Mesenchymal stem cell (in vitro differentiated cells and primary cell): ENCODE measurements at regions not wholly inside any gene's neighbourhood (a gene's known extent, or its start where the extent isn't known, plus 50 kb on each side); places are given as distances from the start of the nearest gene placed in this dataset.

Source experiments
- DNase-seq: peaks from one replicate; pipeline ENCODE4 v3.0.0-alpha.2; 2013
- H2AFZ ChIP-seq: one replicate; pipeline ENCODE4 v1.6.1; 2013; ENCODE audit warnings: low read depth, mild to moderate bottlenecking, control low read depth, inconsistent platforms, low read length, moderate library complexity
- H2AK5ac ChIP-seq: 2 replicates; pipeline ENCODE4 v1.6.1; 2013; ENCODE audit warnings: low read length, moderate library complexity, mild to moderate bottlenecking, inconsistent platforms; ENCODE audit not compliant: severe bottlenecking
- H2BK120ac ChIP-seq: one replicate; pipeline ENCODE4 v1.6.1; 2013; ENCODE audit warnings: low read depth, mild to moderate bottlenecking, inconsistent platforms, low read length, moderate library complexity
- H2BK12ac ChIP-seq, 2 experiments: one replicate each; pipeline ENCODE4 v1.6.1; 2013; ENCODE audit warnings: inconsistent platforms in 2 of 2, low read length in 2 of 2, mild to moderate bottlenecking in 2 of 2, moderate library complexity in 2 of 2, control low read depth in 1 of 2
- H2BK15ac ChIP-seq: one replicate; pipeline ENCODE4 v1.6.1; 2013; ENCODE audit warnings: mild to moderate bottlenecking, low read depth, inconsistent platforms; ENCODE audit not compliant: poor library complexity, severe bottlenecking
- H2BK5ac ChIP-seq: 2 replicates; pipeline ENCODE4 v1.6.1; 2013; ENCODE audit warnings: low read depth, mild to moderate bottlenecking, low read length, control low read depth, inconsistent platforms; ENCODE audit not compliant: poor library complexity, severe bottlenecking
- H3K14ac ChIP-seq, 2 experiments: one replicate each; pipeline ENCODE4 v1.6.1; 2013; ENCODE audit warnings: inconsistent platforms in 2 of 2, low read length in 2 of 2, control low read depth in 1 of 2, mild to moderate bottlenecking in 1 of 2, moderate library complexity in 1 of 2
- H3K18ac ChIP-seq, 2 experiments: one replicate each; pipeline ENCODE4 v1.6.1; 2013; ENCODE audit warnings: inconsistent platforms in 2 of 2, low read length in 2 of 2, control low read depth in 1 of 2, low read depth in 1 of 2, mild to moderate bottlenecking in 1 of 2
- H3K23ac ChIP-seq, 2 experiments: one replicate each; pipeline ENCODE4 v1.6.1; 2013; ENCODE audit warnings: inconsistent platforms in 2 of 2, low read length in 2 of 2, mild to moderate bottlenecking in 2 of 2, moderate library complexity in 2 of 2, control low read depth in 1 of 2
- H3K27ac ChIP-seq: 2 replicates; pipeline ENCODE4 v1.5.1; 2013; ENCODE audit warnings: mild to moderate bottlenecking, moderate library complexity, low read length, control low read depth, inconsistent platforms; ENCODE audit not compliant: poor library complexity, severe bottlenecking
- H3K27me3 ChIP-seq, 2 experiments: 2 replicates each; pipeline versions ENCODE4 v1.6.1 to v1.7.0; 2013; ENCODE audit warnings: low read length in 2 of 2, mild to moderate bottlenecking in 2 of 2, moderate library complexity in 2 of 2, control low read depth in 1 of 2, inconsistent platforms in 1 of 2; ENCODE audit not compliant: control insufficient read depth in 1 of 2, insufficient read depth in 1 of 2
- H3K36me3 ChIP-seq, 2 experiments: 2 replicates each; pipeline versions ENCODE4 v1.6.1 to v1.7.0; 2013; ENCODE audit warnings: low read length in 2 of 2, control low read depth in 1 of 2, inconsistent platforms in 1 of 2, low read depth in 1 of 2, mild to moderate bottlenecking in 1 of 2; ENCODE audit not compliant: insufficient read depth in 2 of 2, control insufficient read depth in 1 of 2
- H3K4ac ChIP-seq, 2 experiments: one replicate each; pipeline ENCODE4 v1.6.1; 2013; ENCODE audit warnings: inconsistent platforms in 2 of 2, low read length in 2 of 2, mild to moderate bottlenecking in 2 of 2, moderate library complexity in 2 of 2, control low read depth in 1 of 2, low read depth in 1 of 2
- H3K4me1 ChIP-seq: 2 replicates; pipeline ENCODE4 v1.6.1; 2013; ENCODE audit warnings: low read depth, low read length, control low read depth; ENCODE audit not compliant: control insufficient read depth, insufficient read depth
- H3K4me2 ChIP-seq: 2 replicates; pipeline ENCODE4 v1.6.1; 2013; ENCODE audit warnings: low read length, mild to moderate bottlenecking, inconsistent platforms; ENCODE audit not compliant: poor library complexity, severe bottlenecking
- H3K4me3 ChIP-seq, 2 experiments: 2 replicates each; pipeline versions ENCODE4 v1.5.1 to v1.7.0; 2013; ENCODE audit warnings: low read length in 2 of 2, mild to moderate bottlenecking in 2 of 2, control low read depth in 1 of 2, low read depth in 1 of 2; ENCODE audit not compliant: insufficient read depth in 1 of 2
- H3K79me1 ChIP-seq: replicated peaks from 2 replicates; pipeline ENCODE4 v1.6.1; 2013; ENCODE audit warnings: mild to moderate bottlenecking, control low read depth, low read length, inconsistent platforms; ENCODE audit not compliant: poor library complexity, severe bottlenecking
- H3K9ac ChIP-seq: 2 replicates; pipeline ENCODE4 v1.7.0; 2013; ENCODE audit warnings: mild to moderate bottlenecking, low read length, moderate library complexity
- H3K9me3 ChIP-seq: 2 replicates; pipeline ENCODE4 v1.7.0; 2013; ENCODE audit warnings: mild to moderate bottlenecking, low read length; ENCODE audit not compliant: control insufficient read depth
- H4K8ac ChIP-seq: one replicate; pipeline ENCODE4 v1.6.1; 2013; ENCODE audit warnings: inconsistent platforms, mild to moderate bottlenecking, low read length, moderate library complexity
- H4K91ac ChIP-seq: one replicate; pipeline ENCODE4 v1.6.1; 2013; ENCODE audit warnings: mild to moderate bottlenecking, low read length, inconsistent platforms
- WGBS: methylation state at CpG from one replicate; pipeline ENCODE4 v1.1.7; 2013; ENCODE audit warnings: mixed read lengths; 5-methylcytosine and 5-hydroxymethylcytosine counted together

DNA sequence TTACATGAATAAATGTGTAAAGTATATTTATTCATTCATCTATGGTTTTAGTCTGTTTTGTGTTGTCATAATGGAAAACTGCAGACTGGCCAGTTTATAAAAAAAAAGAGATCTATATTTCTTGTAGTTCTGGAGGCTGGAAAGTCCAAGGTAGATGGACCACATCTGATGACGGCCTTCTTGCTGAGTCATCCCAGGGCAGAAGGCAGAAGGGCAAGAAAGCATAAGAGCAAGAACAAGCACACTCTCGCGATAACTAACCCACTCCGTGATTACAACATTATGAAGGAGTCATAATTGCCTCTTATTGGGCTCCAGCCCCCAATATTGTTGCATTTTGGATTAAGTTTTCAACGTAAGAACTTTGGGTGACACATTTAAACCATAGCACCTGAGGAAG, 180.4 kb upstream of the DAB2 start:
- no peaks in the 10 kb centered on the region for H3K9me3 ChIP-seq
- no peak overlapping the region for H2BK120ac ChIP-seq
- no peaks in the 10 kb centered on the region for H3K79me1 ChIP-seq
- no peak overlapping the region for H3K27ac ChIP-seq
- H2AFZ ChIP-seq = no peak overlapping the region
- 94% methylated on average over 5 of the region's 5 CpGs for WGBS
- H3K36me3 ChIP-seq = no peaks in the 10 kb centered on the region
- no peak overlapping the region for H3K4me2 ChIP-seq
- no peak overlapping the region for H3K18ac ChIP-seq
- H4K8ac ChIP-seq = no peak overlapping the region
- no peak overlapping the region for H3K9ac ChIP-seq
- no peak overlapping the region for H3K4ac ChIP-seq
- H3K14ac ChIP-seq = no peak overlapping the region
- H4K91ac ChIP-seq = no peak overlapping the region
- no peak for DNase-seq
- no peak overlapping the region for H2BK15ac ChIP-seq
- no peak overlapping the region for H2BK12ac ChIP-seq
- H3K23ac ChIP-seq = no peak overlapping the region
- no peak overlapping the region for H2AK5ac ChIP-seq
- no peak overlapping the region for H3K4me3 ChIP-seq
- H3K27me3 ChIP-seq = no peaks in the 10 kb centered on the region
- no peak overlapping the region for H2BK5ac ChIP-seq
- H3K4me1 ChIP-seq = peaks cover 2% of the 10 kb centered on the region

GRCh38 chr5:39604491-39604890, 179.7 kb upstream of the DAB2 start:
- H2AFZ ChIP-seq = no peak overlapping the region
- H3K23ac ChIP-seq = no peak overlapping the region
- no peak overlapping the region for H3K4me2 ChIP-seq
- H4K91ac ChIP-seq = no peak overlapping the region
- no peak overlapping the region for H3K27ac ChIP-seq
- H2BK120ac ChIP-seq = no peak overlapping the region
- no peak overlapping the region for H3K18ac ChIP-seq
- no peaks in the 10 kb centered on the region for H3K79me1 ChIP-seq
- no peak overlapping the region for H3K4ac ChIP-seq
- H3K14ac ChIP-seq = no peak overlapping the region
- no peak overlapping the region for H2BK12ac ChIP-seq
- no peak overlapping the region for H4K8ac ChIP-seq
- no peak overlapping the region for H3K9ac ChIP-seq
- H2BK5ac ChIP-seq = no peak overlapping the region
- peaks cover 2% of the 10 kb centered on the region for H3K4me1 ChIP-seq
- H3K4me3 ChIP-seq = no peak overlapping the region
- DNase-seq = peak; percentile 19
- 71% methylated on average over 3 of the region's 4 CpGs for WGBS
- H3K27me3 ChIP-seq = no peaks in the 10 kb centered on the region
- H3K9me3 ChIP-seq = no peaks in the 10 kb centered on the region
- no peak overlapping the region for H2BK15ac ChIP-seq
- no peaks in the 10 kb centered on the region for H3K36me3 ChIP-seq
- no peak overlapping the region for H2AK5ac ChIP-seq

- Histone ChIP-seq H3K27me3 (no peaks in the 10 kb centered on the region), H3K4me1 (no peaks in the 10 kb centered on the region), H3K23ac (no peak overlapping the region), H3K79me1 (no peaks in the 10 kb centered on the region), H3K18ac (no peak overlapping the region), H3K14ac (no peak overlapping the region), H2BK15ac (no peak overlapping the region), H3K27ac (no peak overlapping the region), H3K9me3 (no peaks in the 10 kb centered on the region), H4K8ac (no peak overlapping the region), H2BK12ac (peak overlapping the region in 1 of 2 experiments; percentile 54), H4K91ac (no peak overlapping the region), H3K4me3 (no peak overlapping the region), H3K4me2 (no peak overlapping the region), H2AK5ac (no peak overlapping the region), H2BK120ac (no peak overlapping the region), H3K4ac (no peak overlapping the region), H3K9ac (peak overlapping the region; percentile 12), H2BK5ac (no peak overlapping the region), H2AFZ (no peak overlapping the region), H3K36me3 (no peaks in the 10 kb centered on the region)
- DNase-seq = peak; percentile 70
- WGBS = 46% methylated on average over 3 of the region's 5 CpGs
Observed at GRCh38 chr5:39599721-39600431, 175.1 kb upstream of the DAB2 start.

GRCh38 chr5:39598661-39599248, 174.0 kb upstream of the DAB2 start:
- 89% methylated on average over 14 of the region's 14 CpGs for WGBS
- Histone ChIP-seq H3K4me1 (no peaks in the 10 kb centered on the region), H3K9me3 (no peaks in the 10 kb centered on the region), H3K36me3 (no peaks in the 10 kb centered on the region), H2AK5ac (no peak overlapping the region), H3K23ac (no peak overlapping the region), H3K27me3 (no peaks in the 10 kb centered on the region), H3K79me1 (no peaks in the 10 kb centered on the region), H4K91ac (no peak overlapping the region), H3K4me2 (no peak overlapping the region), H3K4ac (no peak overlapping the region), H3K14ac (no peak overlapping the region), H2BK12ac (no peak overlapping the region), H2BK15ac (no peak overlapping the region), H3K4me3 (no peak overlapping the region), H2BK120ac (no peak overlapping the region), H3K27ac (no peak overlapping the region), H2AFZ (no peak overlapping the region), H2BK5ac (no peak overlapping the region), H4K8ac (no peak overlapping the region), H3K18ac (no peak overlapping the region), H3K9ac (no peak overlapping the region)
- no peak for DNase-seq
